Loucy (cell line): ENCODE measurements at regions not wholly inside any gene's neighbourhood (a gene's known extent, or its start where the extent isn't known, plus 50 kb on each side); places are given as distances from the start of the nearest gene placed in this dataset.

Experiments
- CTCF ChIP-seq: fragments of 200-600 bp; sonication (generic); conservative IDR thresholded peaks from 2 replicates; pipeline ENCODE4 v1.5.1; 2014; ENCODE audit warnings: mild to moderate bottlenecking, antibody characterized with exemption, low read length
- EZH2phosphoT487 ChIP-seq: fragments of 200-600 bp; IDR thresholded peaks from 2 replicates; pipeline ENCODE4 v1.6.1; 2018; ENCODE audit warnings: antibody characterized with exemption, mild to moderate bottlenecking, moderate library complexity, borderline replicate concordance

GRCh38 chr5:147162740-147163139 is 72.1 kb upstream of the STK32A start:
- TF ChIP-seq CTCF (no peak), EZH2phosphoT487 (no peak)
